GM12878 (cell line): ENCODE measurements at regions not wholly inside any gene's neighbourhood (a gene's known extent, or its start where the extent isn't known, plus 50 kb on each side); places are given as distances from the start of the nearest gene placed in this dataset.

Experiments used
- CTCF ChIP-seq, 3 experiments: IDR thresholded peaks in 2 of 3; conservative IDR thresholded peaks in 1 of 3; 2 replicates each; pipeline ENCODE4 v1.5.1; 2011; ENCODE audit warnings: low read depth in 3 of 3, low read length in 3 of 3, mild to moderate bottlenecking in 3 of 3, control low read depth in 2 of 3, moderate library complexity in 2 of 3, inconsistent platforms in 1 of 3, mixed read lengths in 1 of 3; ENCODE audit not compliant: control insufficient read depth in 2 of 3, insufficient read depth in 1 of 3; ENCODE audit errors: extremely low read depth in 1 of 3
- HDAC6 ChIP-seq: fragments of 200-600 bp; sonication (generic); IDR thresholded peaks from one replicate; pipeline ENCODE4 v1.8.0; 2017; ENCODE audit warnings: antibody characterized with exemption; ENCODE audit not compliant: unreplicated experiment
- POLR2A ChIP-seq: IDR thresholded peaks from 2 replicates; pipeline ENCODE4 v1.6.1; 2011; ENCODE audit warnings: low read depth, mild to moderate bottlenecking, low read length
- SMC3 ChIP-seq: IDR thresholded peaks from 2 replicates; pipeline ENCODE4 v1.6.1; 2011; ENCODE audit warnings: low read length, improper control_type of control experiment, borderline replicate concordance

- TF ChIP-seq HDAC6 = no peak
- TF ChIP-seq POLR2A = no peak
- no peak for TF ChIP-seq CTCF (IDR thresholded peaks at IDR 0.05 in 2 of 3, conservative IDR thresholded peaks at IDR 0.05 in 1 of 3; ENCODE audit: control insufficient read depth in 2 of 3, extremely low read depth in 1 of 3, insufficient read depth in 1 of 3, low read depth in 3 of 3, low read length in 3 of 3)
- no peak for TF ChIP-seq SMC3
Observed at GRCh38 chr14:85118274-85118673, 411.7 kb upstream of the FLRT2 start.
